ENCODE measurements at regions not wholly inside any gene's neighbourhood (a gene's known extent, or its start where the extent isn't known, plus 50 kb on each side); places are given as distances from the start of the nearest gene placed in this dataset.
"Not testable (repeated sequence)": the region's sequence is repeated elsewhere in the genome, so short reads cannot be mapped to it uniquely, and the experiment has no call there.

GRCh38 chr4:77501851-77502250, 103.8 kb upstream of the CXCL13 start:
- DNase-seq (ENCODE audit: low read depth), result no peak
- no peak overlapping the region for H3K4me3 ChIP-seq (ENCODE audit: low read depth, low read length)
- TF ChIP-seq, protein P1, sequence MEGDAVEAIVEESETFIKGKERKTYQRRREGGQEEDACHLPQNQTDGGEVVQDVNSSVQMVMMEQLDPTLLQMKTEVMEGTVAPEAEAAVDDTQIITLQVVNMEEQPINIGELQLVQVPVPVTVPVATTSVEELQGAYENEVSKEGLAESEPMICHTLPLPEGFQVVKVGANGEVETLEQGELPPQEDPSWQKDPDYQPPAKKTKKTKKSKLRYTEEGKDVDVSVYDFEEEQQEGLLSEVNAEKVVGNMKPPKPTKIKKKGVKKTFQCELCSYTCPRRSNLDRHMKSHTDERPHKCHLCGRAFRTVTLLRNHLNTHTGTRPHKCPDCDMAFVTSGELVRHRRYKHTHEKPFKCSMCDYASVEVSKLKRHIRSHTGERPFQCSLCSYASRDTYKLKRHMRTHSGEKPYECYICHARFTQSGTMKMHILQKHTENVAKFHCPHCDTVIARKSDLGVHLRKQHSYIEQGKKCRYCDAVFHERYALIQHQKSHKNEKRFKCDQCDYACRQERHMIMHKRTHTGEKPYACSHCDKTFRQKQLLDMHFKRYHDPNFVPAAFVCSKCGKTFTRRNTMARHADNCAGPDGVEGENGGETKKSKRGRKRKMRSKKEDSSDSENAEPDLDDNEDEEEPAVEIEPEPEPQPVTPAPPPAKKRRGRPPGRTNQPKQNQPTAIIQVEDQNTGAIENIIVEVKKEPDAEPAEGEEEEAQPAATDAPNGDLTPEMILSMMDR (IDR thresholded peaks at IDR 0.05; ENCODE audit: insufficient read depth, low read depth, low read length), result no peak

DNA sequence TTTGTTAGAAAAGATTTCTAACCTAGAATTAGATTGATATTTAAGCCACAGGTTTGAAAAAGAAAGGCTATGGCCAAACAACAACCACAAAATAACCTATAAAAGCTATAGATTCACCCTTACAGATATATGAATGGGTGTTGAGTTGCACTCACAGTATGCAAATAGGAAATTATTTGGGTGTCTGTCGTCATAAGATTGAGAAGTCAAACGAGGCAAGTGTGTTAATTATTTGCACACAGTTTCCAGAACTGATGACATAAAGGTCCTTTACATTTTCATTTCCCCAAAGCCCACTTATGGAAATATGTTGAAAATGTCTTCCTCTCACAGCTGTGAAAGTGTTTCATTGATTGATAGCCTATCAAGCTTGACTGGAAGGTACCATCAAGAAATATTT, 101.2 kb upstream of the CXCL13 start:
- no peak for DNase-seq (ENCODE audit: low read depth)
- TF ChIP-seq, protein P1 (IDR thresholded peaks at IDR 0.05; ENCODE audit: insufficient read depth, low read depth, low read length), result no peak

GRCh38 chr4:77505275-77505957, 100.2 kb upstream of the CXCL13 start:
- H3K4me3 ChIP-seq (ENCODE audit: low read depth, low read length), result no peak overlapping the region
- DNase-seq (ENCODE audit: low read depth), result no peak
- TF ChIP-seq, protein P1 (IDR thresholded peaks at IDR 0.05; ENCODE audit: insufficient read depth, low read depth, low read length), result no peak

More for the DNA sequence above, 101.2 kb upstream of the CXCL13 start:
- H3K4me3 ChIP-seq (ENCODE audit: low read depth, low read length), result no peak overlapping the region

DNA sequence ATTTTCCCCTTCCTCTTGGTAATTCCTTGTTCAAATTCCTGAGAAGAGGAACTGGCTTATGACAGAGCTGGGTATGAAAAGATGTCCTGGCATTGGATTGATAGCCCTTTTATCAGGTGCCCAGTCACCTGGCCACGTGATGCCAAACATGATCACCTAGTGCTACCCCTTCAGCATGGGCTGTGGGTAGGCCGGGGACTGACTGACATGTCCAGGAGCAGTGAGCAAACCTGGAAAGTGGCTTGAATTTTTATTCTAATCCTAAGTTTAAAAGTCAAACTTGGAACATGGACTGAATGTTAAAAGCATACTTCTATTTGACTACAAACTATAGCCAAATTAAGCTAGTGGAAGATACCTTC, 99.7 kb upstream of the CXCL13 start:
- no peak overlapping the region for H3K4me3 ChIP-seq (ENCODE audit: low read depth, low read length)
- TF ChIP-seq, protein P1 (IDR thresholded peaks at IDR 0.05; ENCODE audit: insufficient read depth, low read depth, low read length), result no peak
- DNase-seq (ENCODE audit: low read depth), result no peak

DNA sequence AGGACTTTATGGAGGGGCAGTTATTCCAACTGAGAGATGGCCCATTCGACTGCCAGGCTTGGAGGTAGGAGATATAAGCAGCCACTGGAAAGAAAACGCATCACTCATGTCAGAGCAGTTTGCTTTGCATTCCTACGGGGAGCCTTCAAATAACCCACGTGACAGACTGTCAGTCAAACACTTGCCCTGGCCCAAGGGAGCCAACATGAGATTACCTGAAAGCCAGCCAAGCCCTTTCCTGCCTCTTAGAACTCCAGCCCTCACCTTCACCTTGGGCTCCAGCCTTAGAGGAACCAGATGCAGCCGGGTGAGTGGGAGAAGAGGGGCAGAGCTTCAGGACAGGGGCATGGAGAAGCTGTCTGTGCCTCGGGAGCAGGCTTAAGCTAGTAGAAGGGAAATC, 95.3 kb upstream of the CXCL13 start:
- TF ChIP-seq, protein P1 (IDR thresholded peaks at IDR 0.05; ENCODE audit: insufficient read depth, low read depth, low read length), result no peak
- no peak for DNase-seq (ENCODE audit: low read depth)
- no peak overlapping the region for H3K4me3 ChIP-seq (ENCODE audit: low read depth, low read length)

- TF ChIP-seq, protein P1 (IDR thresholded peaks at IDR 0.05; ENCODE audit: insufficient read depth, low read depth, low read length), result no peak
- H3K4me3 ChIP-seq (ENCODE audit: low read depth, low read length), result no peak overlapping the region
- DNase-seq (ENCODE audit: low read depth), result no peak
Observed at GRCh38 chr4:77525538-77525937, 80.1 kb upstream of the CXCL13 start.

GRCh38 chr4:77527900-77528299, 77.7 kb upstream of the CXCL13 start:
- DNase-seq (ENCODE audit: low read depth); H3K4me3 ChIP-seq (ENCODE audit: low read depth, low read length): not testable (repeated sequence)

Measured in fibroblast of villous mesenchyme (primary cell).